Suprapubic skin (tissue), 4 donors: ENCODE measurements at regions not wholly inside any gene's neighbourhood (a gene's known extent, or its start where the extent isn't known, plus 50 kb on each side); places are given as distances from the start of the nearest gene placed in this dataset.

ENCODE experiments used
- DNase-seq, 2 donors: peaks; one replicate each; pipeline ENCODE4 v3.0.0-alpha.2; 2019; ENCODE audit warnings: low spot score in 2 of 2
- H3K27ac ChIP-seq: fragments of 200-600 bp; sonication (generic); one replicate; pipeline ENCODE4 v1.5.1; 2019
- H3K27me3 ChIP-seq: fragments of 200-600 bp; sonication (generic); one replicate; pipeline ENCODE4 v1.5.1; 2019
- H3K36me3 ChIP-seq: fragments of 200-600 bp; sonication (generic); one replicate; pipeline ENCODE4 v1.5.1; 2019
- H3K4me1 ChIP-seq: fragments of 200-600 bp; sonication (generic); one replicate; pipeline ENCODE4 v1.5.1; 2019
- H3K4me3 ChIP-seq: fragments of 200-600 bp; sonication (generic); one replicate; pipeline ENCODE4 v1.5.1; 2019; ENCODE audit warnings: mild to moderate bottlenecking
- H3K9me3 ChIP-seq: fragments of 200-600 bp; sonication (generic); one replicate; pipeline ENCODE4 v1.5.1; 2019
- EP300 ChIP-seq: sonication (generic); formaldehyde crosslinking; IDR thresholded peaks from one replicate; pipeline ENCODE4 v1.6.1; 2017; ENCODE audit warnings: antibody characterized with exemption
- POLR2A ChIP-seq, 2 donors: fragments of 450-650 bp; IDR thresholded peaks; one replicate each; pipeline ENCODE4 v1.6.1; 2017; ENCODE audit warnings: antibody characterized with exemption in 2 of 2, mild to moderate bottlenecking in 2 of 2, moderate library complexity in 2 of 2
- POLR2AphosphoS5 ChIP-seq, 3 donors: sonication (generic); formaldehyde crosslinking; IDR thresholded peaks; one replicate each; pipeline ENCODE4 v1.6.1; 2017; ENCODE audit warnings: antibody characterized with exemption in 3 of 3
- WGBS: methylation state at CpG from one replicate; pipeline ENCODE4 v1.1.5; 2018; 5-methylcytosine and 5-hydroxymethylcytosine counted together
- TF ChIP-seq, protein P1 (sequence below), 2 donors: fragments of 200-600 bp in 1 of 2; fragments of 450-650 bp in 1 of 2; sonication (generic) in 1 of 2; IDR thresholded peaks; one replicate each; pipeline ENCODE4 v1.5.1; 2016 to 2019; ENCODE audit warnings: antibody characterized with exemption in 2 of 2, mild to moderate bottlenecking in 1 of 2, moderate library complexity in 1 of 2

DNA sequence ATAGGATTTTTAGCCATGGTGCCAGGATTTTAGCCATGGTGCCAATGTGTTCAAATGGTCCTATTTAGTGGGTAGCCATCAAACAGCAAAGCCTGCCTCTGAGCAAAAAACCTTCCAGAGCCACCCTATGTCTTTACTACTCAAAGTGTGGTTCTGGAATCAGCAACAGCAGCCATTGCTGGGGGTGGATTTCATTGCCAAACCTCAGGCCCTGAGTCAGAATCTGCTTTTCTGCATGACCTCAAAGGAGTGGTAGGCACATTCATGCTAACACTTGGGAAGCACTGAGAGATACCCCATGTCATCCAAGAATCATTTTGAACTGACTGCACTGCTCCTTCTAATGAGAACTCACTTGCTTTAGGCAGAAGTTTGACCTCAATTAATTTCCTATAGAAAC, 603.0 kb downstream of the CDY2B start:
- H3K9me3 ChIP-seq, result no peaks in the 10 kb centered on the region
- no peak for DNase-seq
- H3K4me3 ChIP-seq, result no peak overlapping the region
- no peaks in the 10 kb centered on the region for H3K36me3 ChIP-seq
- no peaks in the 10 kb centered on the region for H3K4me1 ChIP-seq
- no peaks in the 10 kb centered on the region for H3K27me3 ChIP-seq
- H3K27ac ChIP-seq, result no peak overlapping the region
- no peak for TF ChIP-seq POLR2AphosphoS5 (IDR thresholded peaks at IDR 0.05)
- TF ChIP-seq, protein P1, sequence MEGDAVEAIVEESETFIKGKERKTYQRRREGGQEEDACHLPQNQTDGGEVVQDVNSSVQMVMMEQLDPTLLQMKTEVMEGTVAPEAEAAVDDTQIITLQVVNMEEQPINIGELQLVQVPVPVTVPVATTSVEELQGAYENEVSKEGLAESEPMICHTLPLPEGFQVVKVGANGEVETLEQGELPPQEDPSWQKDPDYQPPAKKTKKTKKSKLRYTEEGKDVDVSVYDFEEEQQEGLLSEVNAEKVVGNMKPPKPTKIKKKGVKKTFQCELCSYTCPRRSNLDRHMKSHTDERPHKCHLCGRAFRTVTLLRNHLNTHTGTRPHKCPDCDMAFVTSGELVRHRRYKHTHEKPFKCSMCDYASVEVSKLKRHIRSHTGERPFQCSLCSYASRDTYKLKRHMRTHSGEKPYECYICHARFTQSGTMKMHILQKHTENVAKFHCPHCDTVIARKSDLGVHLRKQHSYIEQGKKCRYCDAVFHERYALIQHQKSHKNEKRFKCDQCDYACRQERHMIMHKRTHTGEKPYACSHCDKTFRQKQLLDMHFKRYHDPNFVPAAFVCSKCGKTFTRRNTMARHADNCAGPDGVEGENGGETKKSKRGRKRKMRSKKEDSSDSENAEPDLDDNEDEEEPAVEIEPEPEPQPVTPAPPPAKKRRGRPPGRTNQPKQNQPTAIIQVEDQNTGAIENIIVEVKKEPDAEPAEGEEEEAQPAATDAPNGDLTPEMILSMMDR (IDR thresholded peaks at IDR 0.05), result no peak
- TF ChIP-seq POLR2A (IDR thresholded peaks at IDR 0.05), result no peak
- TF ChIP-seq EP300, result no peak

DNA sequence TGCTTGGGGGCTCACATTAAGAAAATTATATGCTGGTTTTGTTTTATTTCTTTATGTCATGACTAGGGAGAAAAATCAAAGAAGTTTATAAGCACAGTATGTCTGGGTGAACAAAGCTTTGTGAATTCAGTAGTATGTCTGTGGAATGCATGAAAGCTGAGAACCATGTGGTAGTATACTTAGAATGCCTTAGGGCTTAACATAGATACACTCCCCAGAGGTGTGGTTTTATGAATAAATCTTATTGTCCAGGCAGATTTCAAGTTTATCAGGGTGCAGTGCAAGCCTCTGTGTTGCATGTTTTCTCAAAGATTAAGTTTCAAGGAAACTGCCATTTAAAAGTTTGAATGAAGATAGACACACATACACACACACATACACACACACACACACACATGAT, 620.5 kb downstream of the CDY2B start:
- Histone ChIP-seq H3K27me3 (no peaks in the 10 kb centered on the region), H3K4me1 (no peaks in the 10 kb centered on the region), H3K27ac (no peak overlapping the region), H3K9me3 (no peaks in the 10 kb centered on the region), H3K4me3 (no peak overlapping the region), H3K36me3 (no peaks in the 10 kb centered on the region)
- no peak for DNase-seq
- no peak for TF ChIP-seq EP300
- TF ChIP-seq, protein P1 (IDR thresholded peaks at IDR 0.05), result no peak
- TF ChIP-seq POLR2A (IDR thresholded peaks at IDR 0.05), result no peak
- no peak for TF ChIP-seq POLR2AphosphoS5 (IDR thresholded peaks at IDR 0.05)

DNA sequence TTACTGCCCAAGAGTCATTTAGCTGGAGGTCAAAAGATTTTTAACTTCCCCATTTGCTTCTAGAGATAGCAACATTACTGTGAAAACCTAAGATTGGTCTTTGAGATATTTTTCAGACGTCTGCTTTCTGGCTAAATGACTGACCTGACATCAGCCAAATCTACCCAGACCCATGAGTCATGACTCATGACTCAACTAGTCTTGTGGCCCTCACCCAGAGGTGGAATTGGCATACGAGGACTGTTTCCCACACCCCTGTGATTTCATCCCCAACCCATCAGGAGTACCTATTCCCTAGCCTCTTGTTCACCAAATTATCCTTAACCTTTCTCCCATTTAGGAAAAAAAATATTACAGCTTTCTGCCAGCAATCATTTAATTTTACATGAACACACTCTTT, 641.6 kb downstream of the CDY2B start:
- Histone ChIP-seq H3K27me3 (no peaks in the 10 kb centered on the region), H3K4me1 (no peaks in the 10 kb centered on the region), H3K27ac (no peak overlapping the region), H3K9me3 (no peaks in the 10 kb centered on the region), H3K4me3 (no peak overlapping the region), H3K36me3 (no peaks in the 10 kb centered on the region)
- no CpG with 5 or more reads among the region's 2 CpGs for WGBS
- no peak for TF ChIP-seq EP300
- no peak for TF ChIP-seq POLR2A (IDR thresholded peaks at IDR 0.05)
- no peak for TF ChIP-seq POLR2AphosphoS5 (IDR thresholded peaks at IDR 0.05)
- TF ChIP-seq, protein P1 (IDR thresholded peaks at IDR 0.05), result no peak
- no peak for DNase-seq

DNA sequence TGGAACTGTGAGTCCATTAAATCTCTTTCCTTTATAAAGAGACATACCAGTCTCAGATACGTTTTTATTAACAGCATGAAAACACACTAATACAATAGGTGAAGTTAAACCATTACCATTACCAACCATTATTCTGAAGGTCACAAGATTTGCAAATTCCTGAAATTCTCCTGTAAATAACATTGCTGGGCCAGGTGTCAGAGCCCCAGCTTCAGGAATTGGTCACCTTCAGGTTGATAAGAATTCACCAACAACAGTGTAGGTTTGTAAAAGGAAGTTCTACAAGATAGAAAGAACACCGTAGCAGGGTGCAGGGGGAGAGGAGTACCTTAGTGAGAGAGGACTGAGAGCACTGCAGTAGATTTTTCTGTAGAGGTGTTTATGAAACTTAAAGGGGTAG, 644.3 kb downstream of the CDY2B start:
- Histone ChIP-seq H3K27ac (no peak overlapping the region), H3K4me1 (no peaks in the 10 kb centered on the region), H3K4me3 (no peak overlapping the region), H3K27me3 (no peaks in the 10 kb centered on the region), H3K36me3 (no peaks in the 10 kb centered on the region), H3K9me3 (no peaks in the 10 kb centered on the region)
- DNase-seq, result no peak
- TF ChIP-seq, protein P1 (IDR thresholded peaks at IDR 0.05), result no peak
- TF ChIP-seq POLR2A (IDR thresholded peaks at IDR 0.05), result no peak
- no peak for TF ChIP-seq EP300
- no peak for TF ChIP-seq POLR2AphosphoS5 (IDR thresholded peaks at IDR 0.05)
- WGBS, result no CpG with 5 or more reads among the region's 2 CpGs

DNA sequence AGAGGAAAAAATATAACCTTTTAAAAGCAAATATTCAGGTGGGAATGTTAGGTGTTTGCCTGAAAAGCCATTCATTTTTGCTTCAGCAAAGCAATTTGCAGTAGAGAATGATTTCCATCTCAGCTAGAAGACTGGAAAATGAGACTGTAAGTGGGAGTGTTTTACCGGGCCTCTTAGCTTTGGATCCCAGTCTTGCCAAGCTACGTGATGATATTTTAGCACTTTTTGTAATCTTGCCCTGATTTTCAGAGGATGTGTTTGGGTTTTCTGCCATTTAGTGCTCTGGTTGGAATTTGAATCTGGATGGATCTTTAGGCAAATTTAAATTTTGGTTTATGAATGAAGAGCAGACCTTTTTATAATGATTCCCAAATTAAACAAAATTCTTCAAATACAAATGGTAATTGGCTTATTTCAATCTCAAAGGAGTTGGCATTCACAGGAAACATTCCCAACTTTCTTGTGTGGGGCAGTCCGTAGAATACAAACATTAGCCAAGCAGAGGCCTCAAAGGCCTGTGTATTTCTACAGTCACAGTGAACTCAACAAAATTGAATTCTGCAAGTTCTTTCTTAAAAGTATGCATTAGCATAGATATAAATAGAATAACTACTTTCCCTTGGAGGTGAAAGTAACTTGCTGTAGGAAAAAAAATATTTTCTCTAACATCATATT, 646.4 kb downstream of the CDY2B start:
- no peak overlapping the region for H3K4me3 ChIP-seq
- no peak for TF ChIP-seq POLR2AphosphoS5 (IDR thresholded peaks at IDR 0.05)
- TF ChIP-seq, protein P1 (IDR thresholded peaks at IDR 0.05), result no peak
- no peak for TF ChIP-seq EP300
- no CpG with 5 or more reads among the region's 3 CpGs for WGBS

More for the DNA sequence above, 646.4 kb downstream of the CDY2B start:
- no peaks in the 10 kb centered on the region for H3K36me3 ChIP-seq
- no peak for DNase-seq
- no peaks in the 10 kb centered on the region for H3K4me1 ChIP-seq
- H3K9me3 ChIP-seq, result no peaks in the 10 kb centered on the region
- H3K27ac ChIP-seq, result no peak overlapping the region
- H3K27me3 ChIP-seq, result no peaks in the 10 kb centered on the region
